NCI-H2196 (cell line): ENCODE measurements at regions not wholly inside any gene's neighbourhood (a gene's known extent, or its start where the extent isn't known, plus 50 kb on each side); places are given as distances from the start of the nearest gene placed in this dataset.
"Not testable (repeated sequence)": the region's sequence is repeated elsewhere in the genome, so short reads cannot be mapped to it uniquely, and the experiment has no call there.

Experiments
- DNase-seq: peaks from one replicate; lab custom pipeline; 2025; ENCODE audit not compliant: unreplicated experiment; lab: John Stamatoyannopoulos, UW

GRCh38 chr17:83202002-83203000, 122.9 kb downstream of the METRNL start:
- DNase-seq = no peak

GRCh38 chr17:83203073-83203471, 123.7 kb downstream of the METRNL start:
- DNase-seq = no peak

- no peak for DNase-seq
Measured at GRCh38 chr17:83203472-83204221, 124.2 kb downstream of the METRNL start.

- DNase-seq = no peak
Measured at GRCh38 chr17:83204230-83204725, 124.9 kb downstream of the METRNL start.

- not testable (repeated sequence) for DNase-seq
Measured at GRCh38 chr17:83204736-83205386, 125.5 kb downstream of the METRNL start.

- DNase-seq = not testable (repeated sequence)
Measured at GRCh38 chr17:83205387-83206035, 126.1 kb downstream of the METRNL start.

GRCh38 chr17:83206036-83206394, 126.6 kb downstream of the METRNL start:
- not testable (repeated sequence) for DNase-seq

- DNase-seq = not testable (repeated sequence)
Measured at GRCh38 chr17:83206819-83207588, 127.6 kb downstream of the METRNL start.

- not testable (repeated sequence) for DNase-seq
Measured at GRCh38 chr17:83247001-83247400, 167.6 kb downstream of the METRNL start.
